B cell (primary cell): ENCODE measurements at regions not wholly inside any gene's neighbourhood (a gene's known extent, or its start where the extent isn't known, plus 50 kb on each side); places are given as distances from the start of the nearest gene placed in this dataset.

Experiments
- ATAC-seq: fragments of 200-7000 bp; cut with Tn5 transposase; one replicate; pipeline ENCODE4 v1.10.0; 2021; ENCODE audit warnings: low read depth, mild to moderate bottlenecking, moderate number of reproducible peaks, moderate library complexity
- CTCF ChIA-PET: fragments of 350-600 bp; sonication (Branson Sonifier 250); formaldehyde crosslinking; loops from one replicate; lab custom pipeline; 2021; ENCODE audit warnings: antibody characterized with exemption, inconsistent platforms; lab: Charles Lee
- POLR2A ChIA-PET: fragments of 350-600 bp; sonication (Branson Sonifier 250); formaldehyde crosslinking; loops from one replicate; lab custom pipeline; 2021; ENCODE audit warnings: antibody characterized with exemption; lab: Charles Lee
- DNase-seq: peaks from one replicate; pipeline ENCODE4 v3.0.0; 2013
- H2AFZ ChIP-seq: 2 replicates; pipeline ENCODE4 v1.6.1; 2012; ENCODE audit warnings: mild to moderate bottlenecking, low read depth, low read length; ENCODE audit not compliant: insufficient read depth, poor library complexity, severe bottlenecking
- H3K27ac ChIP-seq, 2 donors: 1 replicate in 1 of 2; 2 replicates in 1 of 2; pipeline ENCODE4 v1.5.1; 2012 to 2013; ENCODE audit warnings: low read length in 2 of 2, mild to moderate bottlenecking in 2 of 2, moderate library complexity in 1 of 2
- H3K27me3 ChIP-seq, 4 experiments: fragments of 200-600 bp in 1 of 4; sonication (generic) in 1 of 4; replicated peaks in 1 of 4; 1 replicate in 2 of 4; 2 replicates in 2 of 4; pipeline versions ENCODE4 v1.6.1 to v1.7.0; 2013 to 2016; ENCODE audit warnings: low read length in 3 of 4, mild to moderate bottlenecking in 2 of 4, mixed read lengths in 1 of 4, moderate library complexity in 1 of 4; ENCODE audit not compliant: insufficient read depth in 4 of 4, control insufficient read depth in 3 of 4; ENCODE audit errors: control extremely low read depth in 1 of 4
- H3K36me3 ChIP-seq, 2 experiments: replicated peaks in 1 of 2; 1 replicate in 1 of 2; 2 replicates in 1 of 2; pipeline versions ENCODE4 v1.6.1 to v1.7.1; 2013; ENCODE audit warnings: low read length in 1 of 2; ENCODE audit not compliant: insufficient read depth in 2 of 2, control insufficient read depth in 1 of 2; ENCODE audit errors: control extremely low read depth in 1 of 2, extremely low read depth in 1 of 2
- H3K4me1 ChIP-seq, 2 donors: fragments of 200-600 bp in 1 of 2; sonication (generic) in 1 of 2; 1 replicate in 1 of 2; 2 replicates in 1 of 2; pipeline versions ENCODE4 v1.5.1 to v1.6.1; 2013 to 2017; ENCODE audit warnings: low read length in 2 of 2; ENCODE audit not compliant: control insufficient read depth in 2 of 2, insufficient read depth in 2 of 2
- H3K4me2 ChIP-seq: replicated peaks from 2 replicates; pipeline ENCODE3; 2012; ENCODE audit warnings: mild to moderate bottlenecking, low read depth, low read length; ENCODE audit not compliant: poor library complexity, severe bottlenecking
- H3K4me3 ChIP-seq, 5 experiments: fragments of 200-600 bp in 1 of 5; sonication (generic) in 1 of 5; 1 replicate in 3 of 5; 2 replicates in 2 of 5; pipeline versions ENCODE4 v1.5.1 to v1.7.0; 2011 to 2016; ENCODE audit warnings: low read length in 4 of 5, mild to moderate bottlenecking in 4 of 5, low read depth in 2 of 5, control low read depth in 1 of 5, moderate library complexity in 1 of 5; ENCODE audit not compliant: insufficient read depth in 1 of 5; ENCODE audit errors: control extremely low read depth in 1 of 5, extremely low read depth in 1 of 5
- H3K79me2 ChIP-seq: fragments of 200-600 bp; sonication (generic); one replicate; pipeline ENCODE4 v1.6.0; 2016; ENCODE audit warnings: low read length; ENCODE audit not compliant: control insufficient read depth, insufficient read depth
- H3K9ac ChIP-seq: fragments of 200-600 bp; sonication (generic); 2 replicates; pipeline ENCODE4 v1.6.1; 2017; ENCODE audit warnings: mild to moderate bottlenecking, low read length, moderate library complexity
- H3K9me3 ChIP-seq, 3 donors: one replicate each; pipeline versions ENCODE4 v1.6.1 to v1.7.1; 2013; ENCODE audit warnings: low read length in 2 of 3; ENCODE audit not compliant: control insufficient read depth in 2 of 3, insufficient read depth in 1 of 3; ENCODE audit errors: control extremely low read depth in 1 of 3
- H4K20me1 ChIP-seq: 2 replicates; pipeline ENCODE4 v1.6.0; 2012; ENCODE audit warnings: mild to moderate bottlenecking, low read length; ENCODE audit not compliant: insufficient read depth, control insufficient read depth, poor library complexity, severe bottlenecking
- H3K27ac Mint-ChIP-seq: one replicate; pipeline ENCODE4 v1.8.0; 2021; ENCODE audit warnings: mixed read lengths
- H3K27me3 Mint-ChIP-seq: one replicate; pipeline ENCODE4 v1.8.0; 2021; ENCODE audit warnings: mixed read lengths
- H3K4me1 Mint-ChIP-seq: one replicate; pipeline ENCODE4 v1.8.0; 2021; ENCODE audit warnings: mixed read lengths
- H3K4me3 Mint-ChIP-seq: one replicate; pipeline ENCODE4 v1.8.0; 2021; ENCODE audit warnings: mixed read lengths
- H3K9me3 Mint-ChIP-seq: one replicate; pipeline ENCODE4 v1.8.0; 2022; ENCODE audit warnings: mixed read lengths; ENCODE audit not compliant: insufficient read depth
- EZH2 ChIP-seq: IDR thresholded peaks from 2 replicates; pipeline ENCODE4 v1.6.1; 2012; ENCODE audit warnings: borderline replicate concordance, low read depth, mild to moderate bottlenecking, moderate library complexity, low read length; ENCODE audit not compliant: insufficient read depth, poor library complexity, severe bottlenecking
- WGBS: methylation state at CpG from one replicate; pipeline ENCODE4 v1.1.5; 2013; ENCODE audit warnings: missing lambda C conversion rate; ENCODE audit not compliant: insufficient coverage; 5-methylcytosine and 5-hydroxymethylcytosine counted together
- intact Hi-C: fragments of 100-400 bp; cut with micrococcal nuclease; formaldehyde crosslinking; loops from one replicate; pipeline ENCODE4 v1.10.0; 2022
- TF ChIP-seq, protein P1 (sequence below): fragments of 200-600 bp; IDR thresholded peaks from one replicate; pipeline ENCODE4 v1.8.0; 2022; ENCODE audit warnings: antibody characterized with exemption, mild to moderate bottlenecking

GRCh38 chr1:243946253-243946652 is 96.2 kb upstream of the AKT3 start:
- no peaks in the 10 kb centered on the region for H3K4me1 Mint-ChIP-seq
- no peaks in the 10 kb centered on the region for H4K20me1 ChIP-seq
- no peak overlapping the region for H3K27ac ChIP-seq
- no peaks in the 10 kb centered on the region for H3K9me3 Mint-ChIP-seq
- H3K36me3 ChIP-seq = no peaks in the 10 kb centered on the region
- no peaks in the 10 kb centered on the region for H3K4me1 ChIP-seq
- H3K79me2 ChIP-seq = no peaks in the 10 kb centered on the region
- ATAC-seq (no peak), DNase-seq (no peak)
- no peak overlapping the region for H2AFZ ChIP-seq
- H3K27me3 Mint-ChIP-seq = peaks cover 12% of the 10 kb centered on the region
- ChIA-PET POLR2A (no interaction called here), CTCF (interaction anchor here (0.6 to 1.0 kb wide), 4 partner anchors 50 to 604 kb away, joined by 3 to 5 read pairs (median 4); no protein-coding TSS in a partner anchor)
- no peak overlapping the region for H3K27ac Mint-ChIP-seq
- intact Hi-C loops = loop anchor here (2.0 to 10.0 kb wide), 2 partner anchors 241 to 601 kb away; no protein-coding TSS in a partner anchor
- H3K9ac ChIP-seq = no peak overlapping the region
- no peak for TF ChIP-seq EZH2
- TF ChIP-seq, protein P1, sequence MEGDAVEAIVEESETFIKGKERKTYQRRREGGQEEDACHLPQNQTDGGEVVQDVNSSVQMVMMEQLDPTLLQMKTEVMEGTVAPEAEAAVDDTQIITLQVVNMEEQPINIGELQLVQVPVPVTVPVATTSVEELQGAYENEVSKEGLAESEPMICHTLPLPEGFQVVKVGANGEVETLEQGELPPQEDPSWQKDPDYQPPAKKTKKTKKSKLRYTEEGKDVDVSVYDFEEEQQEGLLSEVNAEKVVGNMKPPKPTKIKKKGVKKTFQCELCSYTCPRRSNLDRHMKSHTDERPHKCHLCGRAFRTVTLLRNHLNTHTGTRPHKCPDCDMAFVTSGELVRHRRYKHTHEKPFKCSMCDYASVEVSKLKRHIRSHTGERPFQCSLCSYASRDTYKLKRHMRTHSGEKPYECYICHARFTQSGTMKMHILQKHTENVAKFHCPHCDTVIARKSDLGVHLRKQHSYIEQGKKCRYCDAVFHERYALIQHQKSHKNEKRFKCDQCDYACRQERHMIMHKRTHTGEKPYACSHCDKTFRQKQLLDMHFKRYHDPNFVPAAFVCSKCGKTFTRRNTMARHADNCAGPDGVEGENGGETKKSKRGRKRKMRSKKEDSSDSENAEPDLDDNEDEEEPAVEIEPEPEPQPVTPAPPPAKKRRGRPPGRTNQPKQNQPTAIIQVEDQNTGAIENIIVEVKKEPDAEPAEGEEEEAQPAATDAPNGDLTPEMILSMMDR = no peak
- no peak overlapping the region for H3K4me3 ChIP-seq
- no peak overlapping the region for H3K4me2 ChIP-seq
- no peaks in the 10 kb centered on the region for H3K9me3 ChIP-seq
- 89% methylated on average over 7 of the region's 7 CpGs for WGBS
- no peak overlapping the region for H3K4me3 Mint-ChIP-seq
- peaks cover 0 to 10% (median 2%) of the 10 kb centered on the region in 4 experiments for H3K27me3 ChIP-seq

- no peaks in the 10 kb centered on the region for H4K20me1 ChIP-seq
- H3K27ac ChIP-seq = no peak overlapping the region
- no peak overlapping the region for H3K4me3 Mint-ChIP-seq
- H3K79me2 ChIP-seq = no peaks in the 10 kb centered on the region
- no peak overlapping the region for H3K9ac ChIP-seq
- TF ChIP-seq EZH2 = no peak
- TF ChIP-seq, protein P1 = no peak
- H3K9me3 Mint-ChIP-seq = no peaks in the 10 kb centered on the region
- H3K4me2 ChIP-seq = no peak overlapping the region
- H3K4me3 ChIP-seq = no peak overlapping the region
- no peaks in the 10 kb centered on the region for H3K9me3 ChIP-seq
- CTCF ChIA-PET = interaction anchor here (0.5 to 0.8 kb wide), 2 partner anchors 51 to 177 kb away, joined by 3 read pairs; no protein-coding TSS in a partner anchor
- DNase-seq (no peak), ATAC-seq (no peak)
- POLR2A ChIA-PET = no interaction called here
- no peaks in the 10 kb centered on the region for H3K4me1 Mint-ChIP-seq
- intact Hi-C loops = loop anchor here (2.0 to 10.0 kb wide), 2 partner anchors 241 to 601 kb away; no protein-coding TSS in a partner anchor
- no peak overlapping the region for H3K27ac Mint-ChIP-seq
- WGBS = 100% methylated on average over 1 of the region's 5 CpGs
- H3K27me3 ChIP-seq = peaks cover 0 to 14% (median under 1%) of the 10 kb centered on the region in 4 experiments
- H3K4me1 ChIP-seq = no peaks in the 10 kb centered on the region
- peaks cover 12% of the 10 kb centered on the region for H3K27me3 Mint-ChIP-seq
- no peaks in the 10 kb centered on the region for H3K36me3 ChIP-seq
- no peak overlapping the region for H2AFZ ChIP-seq
Measured at GRCh38 chr1:243945727-243946126, 95.7 kb upstream of the AKT3 start.
